CD4-positive, alpha-beta memory T cell (primary cell): ENCODE measurements at regions not wholly inside any gene's neighbourhood (a gene's known extent, or its start where the extent isn't known, plus 50 kb on each side); places are given as distances from the start of the nearest gene placed in this dataset.
"Not testable (repeated sequence)": the region's sequence is repeated elsewhere in the genome, so short reads cannot be mapped to it uniquely, and the experiment has no call there.

Source experiments
- CTCF ChIA-PET: fragments of 350-600 bp; sonication (Branson Sonifier 250); formaldehyde crosslinking; loops from one replicate; lab custom pipeline; 2021; ENCODE audit warnings: inconsistent platforms; ENCODE audit not compliant: partially characterized antibody; lab: Charles Lee
- POLR2A ChIA-PET: fragments of 350-600 bp; sonication (Branson Sonifier 250); formaldehyde crosslinking; loops from one replicate; lab custom pipeline; 2021; ENCODE audit not compliant: partially characterized antibody; lab: Charles Lee
- DNase-seq, 5 donors: peaks; one replicate each; pipeline versions ENCODE4 v3.0.0 to v3.0.0-alpha.2; 2020 to 2022; ENCODE audit warnings: mixed read lengths in 1 of 5
- H3K27ac ChIP-seq: one replicate; pipeline ENCODE4 v1.7.0; 2013; ENCODE audit warnings: low read depth, low read length
- H3K27me3 ChIP-seq: 2 replicates; pipeline ENCODE4 v1.7.0; 2013; ENCODE audit warnings: mild to moderate bottlenecking, low read length, moderate library complexity; ENCODE audit not compliant: insufficient read depth
- H3K36me3 ChIP-seq: 2 replicates; pipeline ENCODE4 v1.7.0; 2013; ENCODE audit warnings: mild to moderate bottlenecking, low read length, moderate library complexity; ENCODE audit not compliant: insufficient read depth
- H3K4me1 ChIP-seq: 2 replicates; pipeline ENCODE4 v1.7.0; 2013; ENCODE audit warnings: mild to moderate bottlenecking, low read length, moderate library complexity; ENCODE audit not compliant: insufficient read depth
- H3K4me3 ChIP-seq, 2 donors: one replicate each; pipeline ENCODE4 v1.7.0; 2013; ENCODE audit warnings: low read length in 2 of 2, mild to moderate bottlenecking in 1 of 2
- H3K9me3 ChIP-seq, 2 donors: one replicate each; pipeline ENCODE4 v1.7.0; 2013; ENCODE audit warnings: low read length in 2 of 2, control low read depth in 1 of 2; ENCODE audit not compliant: control insufficient read depth in 1 of 2
- H3K27ac Mint-ChIP-seq, 7 donors: one replicate each; pipeline ENCODE4 v1.8.0; 2020 to 2021; ENCODE audit warnings: mixed read lengths in 7 of 7, mild to moderate bottlenecking in 6 of 7, inconsistent platforms in 3 of 7, moderate library complexity in 3 of 7
- H3K27me3 Mint-ChIP-seq, 2 donors: one replicate each; pipeline ENCODE4 v1.8.0; 2020 to 2021; ENCODE audit warnings: mixed read lengths in 2 of 2
- H3K36me3 Mint-ChIP-seq, 2 donors: one replicate each; pipeline ENCODE4 v1.8.0; 2020 to 2021; ENCODE audit warnings: mixed read lengths in 2 of 2, inconsistent platforms in 1 of 2, mild to moderate bottlenecking in 1 of 2
- H3K4me1 Mint-ChIP-seq, 4 donors: one replicate each; pipeline ENCODE4 v1.8.0; 2020 to 2021; ENCODE audit warnings: mixed read lengths in 4 of 4, mild to moderate bottlenecking in 1 of 4
- H3K4me3 Mint-ChIP-seq, 8 donors: one replicate each; pipeline ENCODE4 v1.8.0; 2020 to 2021; ENCODE audit warnings: mixed read lengths in 8 of 8, mild to moderate bottlenecking in 7 of 8, moderate library complexity in 6 of 8, inconsistent platforms in 3 of 8
- H3K9me3 Mint-ChIP-seq, 8 donors: one replicate each; pipeline ENCODE4 v1.8.0; 2020 to 2021; ENCODE audit warnings: mixed read lengths in 8 of 8, mild to moderate bottlenecking in 5 of 8, inconsistent platforms in 3 of 8, moderate library complexity in 1 of 8
- intact Hi-C: fragments of 100-400 bp; cut with micrococcal nuclease; formaldehyde crosslinking; loops from one replicate; pipeline ENCODE4 v1.15.1; 2023

GRCh38 chr2:78832481-78832880 is 193.0 kb upstream of the REG3G start:
- H3K36me3 Mint-ChIP-seq = no peaks in the 10 kb centered on the region
- H3K9me3 Mint-ChIP-seq = peaks cover 0 to 27% (median 14%) of the 10 kb centered on the region in 8 donors
- Histone ChIP-seq H3K9me3 (no peaks in the 10 kb centered on the region), H3K4me3 (no peak overlapping the region), H3K27me3 (no peaks in the 10 kb centered on the region), H3K36me3 (no peaks in the 10 kb centered on the region), H3K27ac (no peak overlapping the region), H3K4me1 (no peaks in the 10 kb centered on the region)
- intact Hi-C loops = no loop called here
- no peak overlapping the region for H3K27ac Mint-ChIP-seq
- ChIA-PET POLR2A (no interaction called here), CTCF (no interaction called here)
- no peak for DNase-seq
- H3K4me1 Mint-ChIP-seq = no peaks in the 10 kb centered on the region
- H3K27me3 Mint-ChIP-seq = no peaks in the 10 kb centered on the region
- H3K4me3 Mint-ChIP-seq = no peak overlapping the region

- no peak overlapping the region for H3K27ac Mint-ChIP-seq
- H3K9me3 ChIP-seq = no peaks in the 10 kb centered on the region
- CTCF ChIA-PET = no interaction called here
- no peaks in the 10 kb centered on the region for H3K27me3 ChIP-seq
- no peak overlapping the region for H3K4me3 ChIP-seq
- H3K9me3 Mint-ChIP-seq = peaks cover 0 to 27% (median 10%) of the 10 kb centered on the region in 8 donors
- H3K27ac ChIP-seq = no peak overlapping the region
- no peaks in the 10 kb centered on the region for H3K4me1 Mint-ChIP-seq
- no peaks in the 10 kb centered on the region for H3K36me3 Mint-ChIP-seq
- no peaks in the 10 kb centered on the region for H3K27me3 Mint-ChIP-seq
- no peak overlapping the region for H3K4me3 Mint-ChIP-seq
- H3K36me3 ChIP-seq = no peaks in the 10 kb centered on the region
- no peak for DNase-seq
- POLR2A ChIA-PET = no interaction called here
- no peaks in the 10 kb centered on the region for H3K4me1 ChIP-seq
- intact Hi-C loops = no loop called here
These were observed 186.2 kb upstream of the REG3G start for GRCh38 chr2:78839259-78839658.

GRCh38 chr2:78840311-78840710 is 185.2 kb upstream of the REG3G start:
- H3K4me3 ChIP-seq, H3K4me3 Mint-ChIP-seq, H3K4me1 ChIP-seq, H3K36me3 Mint-ChIP-seq, H3K9me3 ChIP-seq, H3K27ac ChIP-seq, H3K27me3 Mint-ChIP-seq, H3K27ac Mint-ChIP-seq, H3K36me3 ChIP-seq, H3K4me1 Mint-ChIP-seq, H3K27me3 ChIP-seq, CTCF ChIA-PET, DNase-seq, intact Hi-C loops, POLR2A ChIA-PET: not testable (repeated sequence)
- peaks cover 0 to 27% (median 12%) of the 10 kb centered on the region in 8 donors for H3K9me3 Mint-ChIP-seq

- Histone ChIP-seq H3K36me3 (no peaks in the 10 kb centered on the region), H3K9me3 (no peaks in the 10 kb centered on the region), H3K4me1 (no peaks in the 10 kb centered on the region), H3K27ac (no peak overlapping the region), H3K27me3 (no peaks in the 10 kb centered on the region), H3K4me3 (no peak overlapping the region)
- H3K36me3 Mint-ChIP-seq = no peaks in the 10 kb centered on the region
- H3K4me1 Mint-ChIP-seq = no peaks in the 10 kb centered on the region
- POLR2A ChIA-PET = no interaction called here
- intact Hi-C loops = no loop called here
- peaks cover 0 to 20% (median 10%) of the 10 kb centered on the region in 8 donors for H3K9me3 Mint-ChIP-seq
- H3K4me3 Mint-ChIP-seq = no peak overlapping the region
- DNase-seq = no peak
- no peaks in the 10 kb centered on the region for H3K27me3 Mint-ChIP-seq
- no peak overlapping the region for H3K27ac Mint-ChIP-seq
- CTCF ChIA-PET = no interaction called here
These were observed 179.8 kb upstream of the REG3G start for GRCh38 chr2:78845664-78846185.

- no peak for DNase-seq
- Mint-ChIP-seq H3K36me3 (no peaks in the 10 kb centered on the region), H3K27ac (no peak overlapping the region), H3K9me3 (peaks cover 6 to 29% (median 15%) of the 10 kb centered on the region in 8 donors), H3K4me3 (no peak overlapping the region), H3K4me1 (no peaks in the 10 kb centered on the region), H3K27me3 (no peaks in the 10 kb centered on the region)
- no peak overlapping the region for H3K4me3 ChIP-seq
- no peak overlapping the region for H3K27ac ChIP-seq
- no peaks in the 10 kb centered on the region for H3K36me3 ChIP-seq
- ChIA-PET CTCF (no interaction called here), POLR2A (no interaction called here)
- H3K4me1 ChIP-seq = no peaks in the 10 kb centered on the region
- intact Hi-C loops = no loop called here
- H3K27me3 ChIP-seq = no peaks in the 10 kb centered on the region
- H3K9me3 ChIP-seq = no peaks in the 10 kb centered on the region
These were observed 164.0 kb upstream of the REG3G start for GRCh38 chr2:78861546-78861945.

GRCh38 chr2:78864205-78864604 is 161.3 kb upstream of the REG3G start:
- H3K4me1 ChIP-seq = no peaks in the 10 kb centered on the region
- H3K27me3 ChIP-seq = no peaks in the 10 kb centered on the region
- H3K36me3 ChIP-seq = no peaks in the 10 kb centered on the region
- no peaks in the 10 kb centered on the region for H3K27me3 Mint-ChIP-seq
- H3K36me3 Mint-ChIP-seq = no peaks in the 10 kb centered on the region
- no peaks in the 10 kb centered on the region for H3K9me3 ChIP-seq
- H3K27ac Mint-ChIP-seq = no peak overlapping the region
- ChIA-PET CTCF (no interaction called here), POLR2A (no interaction called here)
- no peaks in the 10 kb centered on the region for H3K4me1 Mint-ChIP-seq
- no peak for DNase-seq
- intact Hi-C loops = no loop called here
- H3K4me3 ChIP-seq = no peak overlapping the region
- H3K27ac ChIP-seq = no peak overlapping the region
- no peak overlapping the region for H3K4me3 Mint-ChIP-seq
- peaks cover 6 to 32% (median 12%) of the 10 kb centered on the region in 8 donors for H3K9me3 Mint-ChIP-seq

GRCh38 chr2:78865667-78866066 is 159.8 kb upstream of the REG3G start:
- CTCF ChIA-PET = no interaction called here
- no peak overlapping the region for H3K27ac ChIP-seq
- Mint-ChIP-seq H3K36me3 (no peaks in the 10 kb centered on the region), H3K27me3 (no peaks in the 10 kb centered on the region), H3K27ac (no peak overlapping the region), H3K4me1 (no peaks in the 10 kb centered on the region), H3K4me3 (no peak overlapping the region), H3K9me3 (peaks cover 4 to 31% (median 13%) of the 10 kb centered on the region in 8 donors)
- no peaks in the 10 kb centered on the region for H3K9me3 ChIP-seq
- no peak for DNase-seq
- POLR2A ChIA-PET = no interaction called here
- H3K36me3 ChIP-seq = no peaks in the 10 kb centered on the region
- intact Hi-C loops = no loop called here
- no peaks in the 10 kb centered on the region for H3K27me3 ChIP-seq
- no peak overlapping the region for H3K4me3 ChIP-seq
- no peaks in the 10 kb centered on the region for H3K4me1 ChIP-seq
